HG02763 (cell line): ENCODE measurements at regions not wholly inside any gene's neighbourhood (a gene's known extent, or its start where the extent isn't known, plus 50 kb on each side); places are given as distances from the start of the nearest gene placed in this dataset.

Experiments
- ATAC-seq: cut with Tn5 transposase; IDR thresholded peaks from one replicate; pipeline ENCODE4 v1.9.1; 2021; ENCODE audit warnings: mild to moderate bottlenecking, moderate library complexity; ENCODE audit not compliant: unreplicated experiment

- no peak for ATAC-seq
Measured at GRCh38 chr5:74209571-74209970, 431.0 kb downstream of the ENC1 start.

- no peak for ATAC-seq
Measured at GRCh38 chr5:74206579-74207550, 433.7 kb downstream of the ENC1 start.

- ATAC-seq: no peak
Measured at GRCh38 chr5:74205767-74206578, 434.6 kb downstream of the ENC1 start.

- ATAC-seq: peak; percentile 55
Measured at GRCh38 chr5:74201334-74202081, 439.0 kb downstream of the ENC1 start.

GRCh38 chr5:74200560-74200959, 440.0 kb downstream of the ENC1 start:
- no peak for ATAC-seq

- ATAC-seq: no peak
Measured at GRCh38 chr5:74199436-74200210, 440.9 kb downstream of the ENC1 start.

- no peak for ATAC-seq
Measured at GRCh38 chr5:74199005-74199404, 441.5 kb downstream of the ENC1 start.

GRCh38 chr5:74198156-74198555, 442.4 kb downstream of the ENC1 start:
- no peak for ATAC-seq

GRCh38 chr5:74196233-74196632, 444.3 kb downstream of the ENC1 start:
- ATAC-seq: peak; percentile 64

- ATAC-seq: no peak
Measured at GRCh38 chr5:74194196-74194595, 446.3 kb downstream of the ENC1 start.

GRCh38 chr5:74192606-74193299, 447.8 kb downstream of the ENC1 start:
- ATAC-seq: no peak

- no peak for ATAC-seq
Measured at GRCh38 chr5:74188351-74189105, 452.0 kb downstream of the ENC1 start.

GRCh38 chr5:74187757-74188156, 452.8 kb downstream of the ENC1 start:
- no peak for ATAC-seq

- ATAC-seq: no peak
Measured at GRCh38 chr5:74186356-74187315, 453.9 kb downstream of the ENC1 start.

- no peak for ATAC-seq
Measured at GRCh38 chr5:74185599-74185998, 454.9 kb downstream of the ENC1 start.

- ATAC-seq: no peak
Measured at GRCh38 chr5:74184649-74185048, 455.9 kb downstream of the ENC1 start.

- no peak for ATAC-seq
Measured at GRCh38 chr5:74183041-74183440, 457.5 kb downstream of the ENC1 start.

GRCh38 chr5:74182603-74183002, 457.9 kb downstream of the ENC1 start:
- no peak for ATAC-seq
